SK-N-SH (cell line): ENCODE measurements at regions not wholly inside any gene's neighbourhood (a gene's known extent, or its start where the extent isn't known, plus 50 kb on each side); places are given as distances from the start of the nearest gene placed in this dataset.

Experiments
- CTCF ChIA-PET: fragments of 300-600, 350-600 bp; formaldehyde crosslinking; extraction: SDS; loops from one replicate; lab custom pipeline; 2021; lab: Yijun Ruan, JAX
- POLR2A ChIA-PET: fragments of 350-600 bp; sonication (Branson Sonifier 250); formaldehyde crosslinking; extraction: SDS; loops from one replicate; lab custom pipeline; 2020; ENCODE audit warnings: antibody characterized with exemption, inconsistent platforms; lab: Yijun Ruan, JAX
- DNase-seq: peaks from one replicate; pipeline ENCODE4 v3.0.0; 2012
- H2AFZ ChIP-seq: fragments of 200-600 bp; sonication (generic); 2 replicates; pipeline ENCODE4 v1.8.1; 2016; ENCODE audit warnings: antibody characterized with exemption, mild to moderate bottlenecking, low read depth
- H3F3A ChIP-seq: fragments of 200-600 bp; sonication (generic); replicated peaks from 2 replicates; pipeline ENCODE3; 2016; ENCODE audit warnings: antibody characterized with exemption, mild to moderate bottlenecking; ENCODE audit not compliant: insufficient read depth
- H3K27ac ChIP-seq, 2 experiments: fragments of 200-500 bp in 1 of 2; fragments of 200-600 bp in 1 of 2; sonication (Bioruptor generic) in 1 of 2; sonication (generic), shearing (Covaris generic) in 1 of 2; 2 replicates each; pipeline versions ENCODE4 v1.5.1 to v1.6.1; 2014 to 2016; ENCODE audit warnings: low read depth in 2 of 2, inconsistent platforms in 1 of 2, low read length in 1 of 2, mild to moderate bottlenecking in 1 of 2, mixed read lengths in 1 of 2
- H3K27me3 ChIP-seq: fragments of 200-600 bp; sonication (generic), shearing (Covaris generic); 2 replicates; pipeline ENCODE4 v1.6.1; 2016; ENCODE audit warnings: mixed run types; ENCODE audit not compliant: insufficient read depth
- H3K36me3 ChIP-seq, 2 experiments: fragments of 200-500 bp in 1 of 2; fragments of 200-600 bp in 1 of 2; sonication (Bioruptor generic) in 1 of 2; sonication (generic) in 1 of 2; replicated peaks in 1 of 2; 2 replicates each; pipeline versions ENCODE3 to v1.5.1; 2014 to 2016; ENCODE audit warnings: low read length in 1 of 2, mild to moderate bottlenecking in 1 of 2; ENCODE audit not compliant: insufficient read depth in 2 of 2, control insufficient read depth in 1 of 2
- H3K4me1 ChIP-seq, 2 experiments: fragments of 200-500 bp in 1 of 2; fragments of 200-600 bp in 1 of 2; sonication (Bioruptor generic) in 1 of 2; sonication (generic), shearing (Covaris generic) in 1 of 2; 2 replicates each; pipeline versions ENCODE4 v1.5.1 to v1.6.1; 2014 to 2016; ENCODE audit warnings: low read depth in 1 of 2, low read length in 1 of 2, mixed run types in 1 of 2; ENCODE audit not compliant: insufficient read depth in 2 of 2, control insufficient read depth in 1 of 2
- H3K4me2 ChIP-seq: fragments of 200-600 bp; sonication (generic), shearing (Covaris generic); 2 replicates; pipeline ENCODE4 v1.6.1; 2017; ENCODE audit warnings: mixed run types
- H3K4me3 ChIP-seq, 2 experiments: fragments of 200-500 bp in 1 of 2; fragments of 200-600 bp in 1 of 2; sonication (Bioruptor generic) in 1 of 2; sonication (generic), shearing (Covaris generic) in 1 of 2; 2 replicates each; pipeline versions ENCODE4 v1.5.1 to v1.8.1; 2014 to 2016; ENCODE audit warnings: low read depth in 2 of 2, inconsistent platforms in 1 of 2, low read length in 1 of 2, mild to moderate bottlenecking in 1 of 2, mixed read lengths in 1 of 2, moderate library complexity in 1 of 2
- H3K79me2 ChIP-seq: fragments of 200-600 bp; sonication (generic); 2 replicates; pipeline ENCODE4 v1.8.1; 2017; ENCODE audit warnings: mild to moderate bottlenecking; ENCODE audit not compliant: insufficient read depth
- H3K9ac ChIP-seq: fragments of 200-600 bp; sonication (generic); 2 replicates; pipeline ENCODE4 v1.6.1; 2017; ENCODE audit warnings: mixed run types
- H3K9me2 ChIP-seq: fragments of 200-600 bp; sonication (generic); 2 replicates; pipeline ENCODE4 v1.6.1; 2017; ENCODE audit warnings: mixed run types
- H3K9me3 ChIP-seq: fragments of 200-600 bp; sonication (generic); 2 replicates; pipeline ENCODE4 v1.6.1; 2017; ENCODE audit warnings: mixed run types, mild to moderate bottlenecking, moderate library complexity
- H4K20me1 ChIP-seq: fragments of 200-600 bp; sonication (generic); 2 replicates; pipeline ENCODE4 v1.6.1; 2017; ENCODE audit warnings: mild to moderate bottlenecking, mixed run types; ENCODE audit not compliant: insufficient read depth
- EP300 ChIP-seq, 2 experiments: IDR thresholded peaks; 2 replicates each; pipeline versions ENCODE4 v1.4.0 to v1.6.1; 2012; ENCODE audit warnings: borderline replicate concordance in 1 of 2, low read depth in 1 of 2, low read length in 1 of 2
- EZH2phosphoT487 ChIP-seq: fragments of 200-600 bp; sonication (generic); IDR thresholded peaks from 2 replicates; pipeline ENCODE4 v1.6.1; 2017; ENCODE audit warnings: low read depth, mixed run types, mild to moderate bottlenecking, antibody characterized with exemption, moderate library complexity, borderline replicate concordance
- GABPA ChIP-seq: IDR thresholded peaks from 2 replicates; pipeline ENCODE4 v1.4.0; 2012; ENCODE audit warnings: low read depth, mild to moderate bottlenecking
- GATA2 ChIP-seq: sonication (generic); formaldehyde crosslinking; IDR thresholded peaks from 2 replicates; pipeline ENCODE4 v1.5.0; 2020; ENCODE audit warnings: mild to moderate bottlenecking, missing genetic modification reagents
- JUND ChIP-seq: IDR thresholded peaks from 2 replicates; pipeline ENCODE4 v1.4.0; 2012
- MEF2A ChIP-seq: IDR thresholded peaks from 2 replicates; pipeline ENCODE4 v1.4.0; 2012; ENCODE audit warnings: low read depth, borderline replicate concordance
- MXI1 ChIP-seq: IDR thresholded peaks from 2 replicates; pipeline ENCODE4 v1.6.1; 2012; ENCODE audit warnings: mild to moderate bottlenecking, low read depth, low read length, improper control_type of control experiment
- RCOR1 ChIP-seq: fragments of 150-350 bp; IDR thresholded peaks from 2 replicates; pipeline ENCODE4 v1.6.1; 2017; ENCODE audit warnings: antibody characterized with exemption, low read length
- SIN3A ChIP-seq: IDR thresholded peaks from 2 replicates; pipeline ENCODE4 v1.6.1; 2012; ENCODE audit warnings: low read depth, mild to moderate bottlenecking, low read length, moderate library complexity, borderline replicate concordance
- YY1 ChIP-seq: IDR thresholded peaks from 2 replicates; pipeline ENCODE4 v1.4.0; 2012; ENCODE audit warnings: low read depth, mild to moderate bottlenecking
- WGBS: methylation state at CpG from one replicate; pipeline ENCODE4 v1.1.6; 2017; ENCODE audit warnings: low lambda C conversion rate; 5-methylcytosine and 5-hydroxymethylcytosine counted together
- TF ChIP-seq, protein P1 (sequence below): fragments of 150-350 bp; IDR thresholded peaks from 2 replicates; pipeline ENCODE4 v1.6.1; 2017; ENCODE audit warnings: antibody characterized with exemption, low read length, low read depth, borderline replicate concordance
- TF ChIP-seq, protein P2 (sequence below): IDR thresholded peaks from 2 replicates; pipeline ENCODE4 v1.4.0; 2012; ENCODE audit warnings: low read depth

DNA sequence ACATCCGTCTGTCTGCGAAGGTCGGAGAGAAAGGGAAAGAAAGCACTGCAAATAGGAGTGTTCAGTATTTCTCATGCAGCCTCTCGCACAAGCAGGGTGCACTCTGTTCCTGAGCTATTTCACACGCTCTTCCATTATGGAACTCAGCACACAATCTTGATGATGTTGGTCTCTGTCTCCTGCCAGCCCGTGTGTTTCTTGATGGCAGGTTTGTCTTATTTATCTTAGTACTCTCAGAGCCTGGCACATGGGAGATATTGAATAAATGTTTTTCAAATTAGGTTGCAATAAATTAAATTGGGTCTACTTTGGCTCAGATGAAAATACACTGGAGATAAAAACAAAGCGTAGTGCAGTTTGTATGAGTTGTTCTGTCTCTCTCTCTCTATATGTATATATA is 134.9 kb upstream of the ETS2 start:
- CTCF ChIA-PET, result interaction anchor here (1.5 to 4.8 kb wide), 4 partner anchors 12 to 469 kb away, joined by 3 to 35 read pairs (median 6); no protein-coding TSS in a partner anchor
- Histone ChIP-seq H3F3A (no peaks in the 10 kb centered on the region), H3K36me3 (no peaks in the 10 kb centered on the region), H3K4me2 (no peak overlapping the region), H3K27me3 (peaks cover 31% of the 10 kb centered on the region), H4K20me1 (no peaks in the 10 kb centered on the region), H3K79me2 (no peaks in the 10 kb centered on the region), H2AFZ (no peak overlapping the region), H3K4me3 (no peak overlapping the region), H3K9ac (no peak overlapping the region), H3K9me3 (no peaks in the 10 kb centered on the region), H3K9me2 (no peaks in the 10 kb centered on the region), H3K4me1 (peaks cover 0 to 9% of the 10 kb centered on the region in 2 experiments; a peak in 2 of 4 replicates), H3K27ac (no peak overlapping the region)
- DNase-seq, result no peak
- TF ChIP-seq EP300 (IDR thresholded peaks at IDR 0.05; ENCODE audit: borderline replicate concordance in 1 of 2, low read depth in 1 of 2, low read length in 1 of 2) (no peak), GATA2 (CRISPR knock-in tag) (no peak), SIN3A (no peak), JUND (no peak), YY1 (no peak), GABPA (no peak), MEF2A (no peak), RCOR1 (no peak), EZH2phosphoT487 (no peak)
- TF ChIP-seq, protein P1, sequence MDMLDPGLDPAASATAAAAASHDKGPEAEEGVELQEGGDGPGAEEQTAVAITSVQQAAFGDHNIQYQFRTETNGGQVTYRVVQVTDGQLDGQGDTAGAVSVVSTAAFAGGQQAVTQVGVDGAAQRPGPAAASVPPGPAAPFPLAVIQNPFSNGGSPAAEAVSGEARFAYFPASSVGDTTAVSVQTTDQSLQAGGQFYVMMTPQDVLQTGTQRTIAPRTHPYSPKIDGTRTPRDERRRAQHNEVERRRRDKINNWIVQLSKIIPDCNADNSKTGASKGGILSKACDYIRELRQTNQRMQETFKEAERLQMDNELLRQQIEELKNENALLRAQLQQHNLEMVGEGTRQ, result no peak
- 69% methylated on average over 7 of the region's 7 CpGs for WGBS
- POLR2A ChIA-PET, result no interaction called here

DNA sequence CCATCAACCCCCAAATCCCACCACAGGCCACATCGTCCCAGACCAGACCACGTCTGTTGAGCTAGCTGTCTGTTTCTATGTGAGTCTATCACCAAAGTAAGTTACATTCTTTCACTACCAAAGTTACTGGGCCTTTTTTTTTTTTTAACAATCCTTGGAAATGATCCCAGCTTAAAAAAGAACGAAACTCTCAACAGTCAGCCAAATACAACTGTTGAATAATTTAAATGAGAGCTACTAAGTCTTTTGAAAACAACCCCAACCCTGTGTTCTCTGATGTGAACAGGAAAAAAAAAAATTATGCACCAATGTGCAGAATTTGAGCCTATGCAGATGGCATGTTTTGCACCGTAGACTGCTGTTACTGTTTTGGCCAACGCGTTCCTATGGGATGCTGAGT is 134.0 kb upstream of the ETS2 start:
- Histone ChIP-seq H4K20me1 (no peaks in the 10 kb centered on the region), H3K9ac (no peak overlapping the region), H3K27ac (no peak overlapping the region), H3K9me3 (no peaks in the 10 kb centered on the region), H2AFZ (no peak overlapping the region), H3K4me2 (no peak overlapping the region), H3K36me3 (no peaks in the 10 kb centered on the region), H3K4me1 (peaks cover 0 to 9% of the 10 kb centered on the region in 2 experiments; a peak in 2 of 4 replicates), H3K4me3 (no peak overlapping the region), H3F3A (no peaks in the 10 kb centered on the region), H3K27me3 (peaks cover 31% of the 10 kb centered on the region), H3K79me2 (no peaks in the 10 kb centered on the region), H3K9me2 (no peaks in the 10 kb centered on the region)
- TF ChIP-seq MXI1 (no peak), RCOR1 (no peak)
- TF ChIP-seq, protein P2, sequence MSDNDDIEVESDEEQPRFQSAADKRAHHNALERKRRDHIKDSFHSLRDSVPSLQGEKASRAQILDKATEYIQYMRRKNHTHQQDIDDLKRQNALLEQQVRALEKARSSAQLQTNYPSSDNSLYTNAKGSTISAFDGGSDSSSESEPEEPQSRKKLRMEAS, result no peak
- ChIA-PET CTCF (interaction anchor here (1.7 kb wide), 1 partner anchor 466 kb away, joined by 6 read pairs; no protein-coding TSS in a partner anchor), POLR2A (no interaction called here)
- WGBS, result 80% methylated on average over 6 of the region's 6 CpGs
- DNase-seq, result no peak
